RWPE2 (cell line): ENCODE measurements at regions not wholly inside any gene's neighbourhood (a gene's known extent, or its start where the extent isn't known, plus 50 kb on each side); places are given as distances from the start of the nearest gene placed in this dataset.

Experiments used
- ATAC-seq: fragments of 200-7000 bp; cut with Tn5 transposase; 3 replicates; pipeline ENCODE4 v1.9.1; 2021; ENCODE audit warnings: low read depth
- DNase-seq: peaks from one replicate; pipeline ENCODE4 v3.0.0-alpha.2; 2020; ENCODE audit warnings: low spot score
- H3K27ac ChIP-seq: fragments of 450-650 bp; 2 replicates; pipeline ENCODE4 v1.5.1; 2017; ENCODE audit warnings: mild to moderate bottlenecking; ENCODE audit not compliant: poor library complexity, severe bottlenecking
- H3K27me3 ChIP-seq: fragments of 250-450 bp; sonication (Bioruptor Pico); 2 replicates; pipeline ENCODE4 v1.5.1; 2021; ENCODE audit warnings: mild to moderate bottlenecking, moderate library complexity; ENCODE audit not compliant: insufficient read depth, poor library complexity, severe bottlenecking
- H3K36me3 ChIP-seq: fragments of 250-450 bp; sonication (Bioruptor Pico); 2 replicates; pipeline ENCODE4 v1.5.1; 2020; ENCODE audit warnings: low read depth, mild to moderate bottlenecking, moderate library complexity
- H3K4me1 ChIP-seq: fragments of 250-450 bp; sonication (Bioruptor Pico); 2 replicates; pipeline ENCODE4 v1.5.1; 2021; ENCODE audit warnings: mild to moderate bottlenecking, moderate library complexity; ENCODE audit not compliant: insufficient read depth, poor library complexity, severe bottlenecking
- H3K4me3 ChIP-seq: fragments of 250-450 bp; sonication (Bioruptor Pico); 2 replicates; pipeline ENCODE4 v1.5.1; 2021; ENCODE audit warnings: mild to moderate bottlenecking, moderate library complexity; ENCODE audit not compliant: severe bottlenecking
- H3K9me3 ChIP-seq: fragments of 250-450 bp; sonication (Bioruptor Pico); 2 replicates; pipeline ENCODE4 v1.5.1; 2021; ENCODE audit warnings: mild to moderate bottlenecking, moderate library complexity; ENCODE audit not compliant: severe bottlenecking
- CTCF ChIP-seq: fragments of 450-650 bp; IDR thresholded peaks from one replicate; pipeline ENCODE4 v1.5.1; 2017; ENCODE audit warnings: mild to moderate bottlenecking, moderate library complexity; ENCODE audit not compliant: poor library complexity, severe bottlenecking

DNA sequence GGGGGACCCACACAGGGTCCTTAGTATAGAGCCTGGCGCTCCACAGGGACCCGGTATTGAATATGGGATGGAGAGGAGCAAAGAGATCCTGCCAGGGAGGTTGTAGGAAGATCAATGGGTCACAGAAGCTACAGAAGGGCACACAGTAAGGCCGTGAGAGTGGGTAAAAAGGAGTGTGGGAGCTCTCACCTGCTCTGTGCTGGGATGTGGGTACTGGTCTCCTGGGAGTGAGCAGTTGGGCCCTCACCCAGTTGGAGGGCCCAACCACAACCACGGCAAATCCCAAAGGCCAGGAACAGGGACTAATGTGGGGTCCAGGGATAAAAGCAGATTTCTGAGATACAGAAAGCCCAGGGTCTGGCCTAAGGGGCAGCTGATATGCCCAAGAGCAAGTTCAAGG lies 59.9 kb upstream of the SMOX start:
- H3K27ac ChIP-seq = no peak overlapping the region
- H3K27me3 ChIP-seq = no peaks in the 10 kb centered on the region
- TF ChIP-seq CTCF = no peak
- H3K9me3 ChIP-seq = no peaks in the 10 kb centered on the region
- DNase-seq (no peak), ATAC-seq (no peak)
- H3K36me3 ChIP-seq = no peaks in the 10 kb centered on the region
- H3K4me3 ChIP-seq = no peak overlapping the region
- no peaks in the 10 kb centered on the region for H3K4me1 ChIP-seq

GRCh38 chr20:4087923-4088322 lies 60.7 kb upstream of the SMOX start:
- H3K27me3 ChIP-seq = no peaks in the 10 kb centered on the region
- ATAC-seq = no peak
- H3K36me3 ChIP-seq = no peaks in the 10 kb centered on the region
- no peaks in the 10 kb centered on the region for H3K4me1 ChIP-seq
- no peak for DNase-seq
- no peak for TF ChIP-seq CTCF
- no peaks in the 10 kb centered on the region for H3K9me3 ChIP-seq
- no peak overlapping the region for H3K4me3 ChIP-seq
- no peak overlapping the region for H3K27ac ChIP-seq

GRCh38 chr20:4086771-4087687 lies 61.6 kb upstream of the SMOX start:
- H3K9me3 ChIP-seq = no peaks in the 10 kb centered on the region
- H3K4me1 ChIP-seq = no peaks in the 10 kb centered on the region
- H3K27ac ChIP-seq = no peak overlapping the region
- no peak for TF ChIP-seq CTCF
- no peaks in the 10 kb centered on the region for H3K36me3 ChIP-seq
- no peak for ATAC-seq
- DNase-seq = no peak
- H3K27me3 ChIP-seq = no peaks in the 10 kb centered on the region
- no peak overlapping the region for H3K4me3 ChIP-seq

DNA sequence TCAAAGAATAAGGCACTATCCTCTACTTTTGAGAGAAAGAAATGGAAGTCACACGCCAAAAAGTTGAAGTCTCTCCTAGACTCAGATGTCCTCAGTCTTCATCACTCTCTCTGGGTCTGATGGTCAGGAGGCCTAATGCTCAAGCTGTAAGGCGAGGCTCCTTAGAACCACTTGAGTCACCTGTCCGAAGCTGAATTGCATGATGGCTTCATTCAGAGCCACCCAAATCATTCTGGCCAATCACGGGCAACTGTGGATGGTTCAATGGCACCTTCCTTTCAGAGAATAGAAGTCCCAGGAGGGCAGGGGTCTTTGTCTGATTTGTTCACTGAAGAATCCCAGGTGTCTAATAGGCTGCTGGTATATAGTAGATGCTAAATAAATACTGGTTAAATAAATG lies 63.9 kb upstream of the SMOX start:
- no peaks in the 10 kb centered on the region for H3K9me3 ChIP-seq
- peak overlapping the region; percentile 35 for H3K27ac ChIP-seq
- H3K4me1 ChIP-seq = no peaks in the 10 kb centered on the region
- no peak for TF ChIP-seq CTCF
- H3K36me3 ChIP-seq = no peaks in the 10 kb centered on the region
- no peak for DNase-seq
- no peaks in the 10 kb centered on the region for H3K27me3 ChIP-seq
- no peak overlapping the region for H3K4me3 ChIP-seq
- no peak for ATAC-seq

GRCh38 chr20:4084096-4084495 lies 64.5 kb upstream of the SMOX start:
- Histone ChIP-seq H3K9me3 (no peaks in the 10 kb centered on the region), H3K36me3 (no peaks in the 10 kb centered on the region), H3K27ac (no peak overlapping the region), H3K4me3 (no peak overlapping the region), H3K27me3 (no peaks in the 10 kb centered on the region), H3K4me1 (no peaks in the 10 kb centered on the region)
- DNase-seq (no peak), ATAC-seq (no peak)
- no peak for TF ChIP-seq CTCF
